ENCODE measurements at regions not wholly inside any gene's neighbourhood (a gene's known extent, or its start where the extent isn't known, plus 50 kb on each side); places are given as distances from the start of the nearest gene placed in this dataset.

DNA sequence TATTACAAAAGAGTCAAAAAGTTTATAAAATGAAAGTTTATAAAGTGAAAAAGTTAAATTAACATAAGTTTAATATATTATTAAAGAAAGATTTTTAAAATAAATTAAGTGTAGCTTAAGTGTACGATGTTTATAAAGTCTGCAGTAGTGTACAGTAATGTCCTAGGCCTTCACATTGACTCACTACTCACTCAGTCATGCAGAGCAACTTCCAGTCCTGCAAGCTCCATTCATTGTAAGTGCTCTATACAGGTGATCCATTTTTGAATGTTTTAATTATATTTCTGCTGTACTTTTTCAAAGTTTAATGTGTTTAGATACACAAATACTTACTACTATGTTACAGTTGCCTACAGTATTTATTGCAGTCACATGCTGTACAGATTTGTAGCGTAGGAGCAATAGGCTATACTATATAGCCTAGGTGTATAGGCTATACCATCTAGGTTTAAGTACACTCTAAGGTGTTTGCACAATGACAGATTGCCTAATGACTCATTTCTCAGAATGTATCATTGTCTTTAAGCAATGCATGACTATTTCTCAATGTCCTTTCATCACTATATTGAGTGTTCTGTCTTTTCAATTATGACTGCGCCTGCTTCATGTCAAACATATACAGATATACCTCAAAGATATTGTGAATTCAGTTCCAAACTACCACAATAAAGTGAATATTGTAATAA lies 1110.3 kb upstream of the MAP3K7 start:
- DNase-seq (ENCODE audit: low read depth) = no peak

GRCh38 chr6:91695221-91695620 lies 1108.3 kb upstream of the MAP3K7 start:
- no peak for DNase-seq (ENCODE audit: low read depth)

DNA sequence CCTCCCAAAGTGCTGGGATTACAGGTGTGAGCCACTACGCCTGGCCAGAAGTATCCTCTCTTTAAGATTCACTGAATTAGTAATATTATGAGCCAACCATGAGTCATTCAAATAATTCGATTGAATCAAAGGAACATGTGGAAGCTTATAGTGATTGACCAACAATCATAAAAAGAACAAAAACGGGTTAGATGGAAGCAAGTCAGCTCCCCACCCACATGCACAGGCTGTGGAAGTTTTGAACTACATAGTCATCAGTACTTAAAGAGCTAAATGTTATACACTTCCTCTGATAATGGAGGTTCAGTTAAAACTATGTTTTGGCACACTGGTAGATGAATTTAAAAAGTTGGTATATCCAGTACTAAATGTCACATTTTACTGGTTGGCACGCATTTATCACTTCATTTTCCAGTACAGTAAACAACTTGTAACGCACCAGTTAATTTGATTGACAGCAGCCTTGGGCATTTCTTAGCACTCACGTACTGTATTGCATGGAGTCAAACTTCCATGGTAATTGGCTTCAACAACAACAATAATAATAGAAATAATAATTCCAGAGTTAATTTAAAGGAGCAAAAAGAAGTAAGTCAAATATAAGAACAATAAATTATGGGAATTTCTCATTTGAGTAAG lies 1107.3 kb upstream of the MAP3K7 start:
- no peak for DNase-seq (ENCODE audit: low read depth)

GRCh38 chr6:91691449-91691848 lies 1104.6 kb upstream of the MAP3K7 start:
- DNase-seq (ENCODE audit: low read depth) = no peak

DNA sequence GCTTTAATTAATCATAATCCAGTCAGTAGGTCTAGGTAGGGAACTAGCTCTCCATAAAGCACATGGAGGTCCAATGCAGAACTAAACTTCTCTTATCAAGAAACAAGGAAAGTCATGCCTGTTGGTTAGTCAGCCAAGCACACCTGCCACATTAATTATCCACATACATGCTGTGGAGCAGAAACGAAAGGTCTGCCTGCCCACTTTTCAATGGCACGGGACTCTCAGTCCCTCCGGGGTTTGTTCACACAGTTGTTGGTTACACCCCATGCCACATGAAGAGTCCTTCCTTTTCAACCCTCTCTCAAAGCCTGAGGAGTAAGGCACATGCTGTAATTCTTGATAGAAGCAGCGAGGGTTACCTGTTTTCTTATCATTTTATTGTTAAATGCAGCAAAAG lies 1096.4 kb upstream of the MAP3K7 start:
- DNase-seq (ENCODE audit: low read depth) = no peak

DNA sequence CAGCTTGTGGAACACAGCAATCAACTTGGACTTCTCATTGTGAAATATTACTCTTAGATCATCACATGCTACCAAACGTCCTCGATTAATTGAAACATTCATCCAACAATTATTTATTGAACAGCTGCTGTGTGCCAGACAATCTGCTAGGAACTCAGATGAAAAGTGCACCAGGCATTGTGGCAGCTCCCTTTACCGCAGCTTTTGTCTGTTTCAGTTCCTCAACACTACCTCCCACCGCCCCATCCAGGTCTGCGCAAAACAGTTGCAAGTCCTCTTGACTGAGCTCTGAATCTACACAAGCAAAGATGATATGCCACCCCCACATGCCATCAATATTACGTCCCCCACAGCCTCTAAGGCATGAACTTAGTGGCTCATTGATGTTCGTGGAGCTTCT lies 1094.4 kb upstream of the MAP3K7 start:
- DNase-seq (ENCODE audit: low read depth) = no peak

DNA sequence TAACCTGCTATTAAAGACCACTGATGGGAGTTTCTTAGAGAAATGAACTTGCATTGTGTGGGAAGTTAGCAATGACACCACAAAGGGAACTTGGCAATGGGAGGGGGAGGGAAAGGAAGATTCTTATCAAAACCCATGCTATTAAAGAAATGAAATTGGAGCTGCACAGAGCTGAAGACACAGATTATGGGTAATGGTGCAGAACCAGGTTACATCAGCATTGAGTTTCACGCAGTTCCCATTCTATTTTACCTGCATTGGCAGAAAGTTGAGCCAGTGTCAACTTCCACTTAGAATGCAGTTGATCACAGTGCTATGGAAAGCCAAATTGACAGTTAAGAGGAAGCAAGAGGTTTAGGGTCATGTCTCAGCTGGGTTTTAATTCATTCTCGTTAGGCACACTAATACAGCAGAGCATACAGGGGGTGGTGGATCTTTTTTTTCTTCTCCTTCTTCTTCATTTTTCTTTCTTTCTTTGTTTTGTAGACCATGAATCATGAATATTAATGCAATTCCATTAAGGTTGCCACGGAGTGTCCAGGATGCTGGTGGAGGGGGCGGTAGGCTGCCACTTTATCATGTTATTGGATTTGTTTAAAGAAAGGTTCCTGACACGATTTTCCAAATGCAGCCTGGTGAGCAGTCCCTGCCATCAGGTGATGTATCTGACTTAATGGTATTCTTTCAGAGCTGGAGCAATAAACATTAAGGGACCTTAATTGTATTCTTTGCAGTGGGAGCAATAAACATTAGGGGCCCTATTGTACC lies 1092.0 kb upstream of the MAP3K7 start:
- no peak for DNase-seq (ENCODE audit: low read depth)

DNA sequence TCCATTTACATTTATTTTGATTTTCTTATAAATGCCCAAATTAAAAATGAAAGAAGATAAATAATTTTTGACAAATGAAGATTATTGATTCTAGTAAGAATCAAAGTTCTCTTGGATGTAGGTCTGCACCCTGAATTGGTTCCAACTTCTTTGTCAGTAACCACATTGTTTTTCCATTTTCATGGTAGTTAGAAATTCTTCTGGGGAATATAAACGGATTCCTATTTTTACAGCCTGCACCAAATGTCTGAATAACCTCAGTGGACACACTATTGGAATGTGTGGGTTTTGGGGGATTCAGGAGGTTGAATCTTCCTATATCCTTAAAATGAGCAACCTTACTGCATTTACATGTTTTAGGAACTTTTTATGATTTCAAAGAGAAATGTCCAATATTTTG lies 1085.3 kb upstream of the MAP3K7 start:
- DNase-seq (ENCODE audit: low read depth) = no peak

DNA sequence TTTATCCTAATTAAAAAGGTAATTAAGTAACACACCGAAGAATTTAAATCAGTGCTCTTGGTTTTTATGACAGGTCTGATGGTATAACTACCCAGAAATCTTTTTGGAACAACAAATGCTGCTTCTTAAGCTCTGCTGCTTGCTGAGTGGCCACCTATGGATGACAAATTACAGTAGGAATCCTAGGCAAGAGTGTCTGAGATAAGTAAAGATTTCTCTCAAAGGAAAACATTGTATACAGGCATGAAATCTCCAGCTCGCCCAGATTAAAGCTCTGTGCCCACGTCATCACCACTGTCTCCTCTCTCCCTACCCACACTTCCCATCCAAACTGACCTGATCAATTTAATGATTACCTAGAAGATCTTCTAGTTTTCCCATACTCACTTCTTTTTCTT lies 1083.0 kb upstream of the MAP3K7 start:
- DNase-seq (ENCODE audit: low read depth) = no peak

DNA sequence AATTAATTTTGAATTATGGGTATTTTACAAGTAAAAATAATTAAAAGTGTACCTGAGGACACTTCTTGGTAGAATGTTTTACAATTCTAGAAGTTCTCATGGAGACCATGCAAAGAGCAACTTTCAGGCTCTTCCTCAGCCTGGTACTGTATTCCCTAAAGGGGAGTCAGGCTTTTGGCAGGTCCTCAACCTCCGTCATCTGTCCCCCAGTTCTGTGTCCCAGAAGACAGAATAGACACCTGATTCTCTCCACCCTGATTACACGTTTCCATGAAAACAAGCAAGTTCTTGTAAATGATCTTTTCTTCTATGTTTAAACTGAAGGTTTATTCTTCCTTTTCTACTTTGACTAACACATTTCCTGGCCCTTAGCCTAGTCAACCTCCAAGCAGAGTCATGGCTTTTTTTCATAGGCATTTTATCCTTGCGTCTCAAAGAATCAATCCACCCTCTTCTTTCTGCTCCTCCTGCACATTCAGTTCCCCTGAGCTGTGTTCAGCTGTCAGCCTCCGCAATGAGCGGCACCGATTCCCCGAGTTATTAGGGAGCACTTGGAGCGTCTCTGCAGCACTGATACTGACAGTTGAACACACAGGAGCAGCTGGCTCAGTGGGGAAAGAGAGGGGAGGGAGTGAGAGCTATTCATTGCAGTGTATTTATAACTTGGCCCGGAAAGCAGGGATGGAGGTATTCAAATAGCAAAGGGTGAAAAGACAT lies 1082.4 kb upstream of the MAP3K7 start:
- no peak for DNase-seq (ENCODE audit: low read depth)

DNA sequence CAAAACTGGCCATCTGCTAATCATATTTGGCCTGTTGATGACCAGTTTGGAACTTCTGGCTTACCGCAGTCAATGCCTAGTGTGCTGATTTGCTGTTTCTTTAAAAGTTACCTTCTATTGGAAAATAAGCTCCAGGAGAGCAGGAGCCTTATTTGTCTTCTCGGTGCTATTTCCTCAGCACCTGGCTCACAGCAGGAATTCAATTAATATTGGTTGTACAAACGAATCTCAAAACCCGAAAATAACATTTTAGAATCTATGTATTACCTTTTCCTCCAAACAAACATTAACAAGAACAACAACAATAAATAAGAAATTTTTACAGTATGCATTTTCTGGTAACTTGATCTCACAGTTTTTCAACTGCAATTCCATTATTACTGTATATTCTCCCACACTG lies 1080.7 kb upstream of the MAP3K7 start:
- DNase-seq (ENCODE audit: low read depth) = no peak

DNA sequence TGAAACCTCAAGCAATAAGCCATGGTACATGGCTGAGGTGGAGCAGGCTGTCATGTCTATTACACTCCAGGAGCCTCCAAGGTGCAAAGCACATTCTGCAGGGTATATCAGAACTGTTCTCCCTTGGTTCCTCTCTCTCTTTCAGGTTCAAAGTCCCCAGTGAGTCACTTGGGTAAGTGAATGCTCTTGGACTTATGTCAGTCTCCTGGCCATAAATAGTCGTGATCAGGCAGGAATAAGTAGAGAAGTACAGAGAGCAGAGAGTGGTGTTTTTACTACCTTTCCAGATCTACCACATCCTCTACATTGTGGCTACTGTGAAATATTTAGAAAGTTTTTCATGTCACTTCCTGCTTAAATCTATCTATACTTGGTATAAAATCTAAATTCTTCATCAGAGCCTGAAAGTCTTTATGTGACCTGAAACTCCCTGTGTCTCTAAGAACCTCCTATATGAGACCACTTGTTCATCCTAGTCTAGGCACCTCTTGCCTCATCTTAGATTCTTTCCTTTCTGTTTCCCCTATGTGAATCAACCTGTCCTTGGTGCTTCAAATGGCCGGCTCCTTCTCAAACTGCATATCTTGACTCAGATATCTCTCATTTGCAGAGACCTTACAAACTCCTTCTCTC lies 1077.6 kb upstream of the MAP3K7 start:
- no peak for DNase-seq (ENCODE audit: low read depth)

GRCh38 chr6:91660893-91661292 lies 1074.0 kb upstream of the MAP3K7 start:
- DNase-seq (ENCODE audit: low read depth) = no peak

- DNase-seq (ENCODE audit: low read depth) = no peak
Measured at GRCh38 chr6:91659891-91660290, 1073.0 kb upstream of the MAP3K7 start.

DNA sequence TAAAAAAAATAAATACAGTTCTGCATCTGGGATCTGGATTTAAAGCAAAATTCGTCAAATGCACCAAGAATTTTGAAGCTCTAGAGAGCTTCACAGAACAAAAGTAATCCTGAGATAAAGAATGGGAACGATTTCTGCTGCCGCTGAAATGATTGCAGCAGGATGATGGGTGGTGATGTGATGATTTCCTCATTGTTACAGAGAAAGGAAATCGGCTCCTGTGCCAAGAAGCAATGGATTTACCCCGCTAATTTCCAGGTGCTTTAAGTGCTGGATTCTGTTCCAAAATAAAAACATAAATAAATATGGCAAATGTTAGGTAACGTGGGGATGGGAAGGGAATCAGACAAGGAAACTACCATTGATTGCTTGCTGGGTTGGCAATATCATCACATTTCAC lies 1067.9 kb upstream of the MAP3K7 start:
- DNase-seq (ENCODE audit: low read depth) = no peak

GRCh38 chr6:91654357-91654756 lies 1067.5 kb upstream of the MAP3K7 start:
- DNase-seq (ENCODE audit: low read depth) = no peak

GRCh38 chr6:91653895-91654294 lies 1067.0 kb upstream of the MAP3K7 start:
- DNase-seq (ENCODE audit: low read depth) = no peak

DNA sequence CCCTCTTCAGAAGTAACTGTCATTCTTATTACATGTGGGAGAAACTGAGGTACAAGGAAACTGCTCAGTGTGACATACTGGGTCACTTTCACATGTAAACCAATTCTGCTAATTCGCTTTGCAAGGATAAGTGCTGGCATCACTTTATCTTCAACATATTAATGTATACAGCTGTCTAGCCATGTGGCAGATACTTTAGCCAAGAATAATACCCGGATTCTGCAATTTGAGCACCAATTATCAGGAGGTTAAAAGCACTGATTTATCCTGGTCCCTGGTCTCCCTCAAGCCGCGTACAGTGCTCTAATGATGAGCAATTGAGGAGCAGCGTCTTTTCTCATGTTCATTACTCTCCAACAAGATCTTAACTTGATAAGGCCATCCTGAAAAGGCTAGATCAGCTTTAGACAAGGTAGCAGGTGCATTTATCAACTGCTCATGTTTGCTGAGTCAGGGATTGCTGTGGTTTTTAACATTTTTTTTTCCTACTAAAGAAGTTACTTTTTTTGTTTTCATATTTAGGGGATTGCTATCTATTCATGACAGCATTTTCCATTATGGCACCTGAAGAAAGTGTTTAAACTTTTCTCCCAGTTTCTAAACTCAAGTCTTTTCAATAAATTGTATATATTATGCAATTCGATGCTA lies 1066.3 kb upstream of the MAP3K7 start:
- no peak for DNase-seq (ENCODE audit: low read depth)

- no peak for DNase-seq (ENCODE audit: low read depth)
Measured at GRCh38 chr6:91646649-91647048, 1059.8 kb upstream of the MAP3K7 start.

DNA sequence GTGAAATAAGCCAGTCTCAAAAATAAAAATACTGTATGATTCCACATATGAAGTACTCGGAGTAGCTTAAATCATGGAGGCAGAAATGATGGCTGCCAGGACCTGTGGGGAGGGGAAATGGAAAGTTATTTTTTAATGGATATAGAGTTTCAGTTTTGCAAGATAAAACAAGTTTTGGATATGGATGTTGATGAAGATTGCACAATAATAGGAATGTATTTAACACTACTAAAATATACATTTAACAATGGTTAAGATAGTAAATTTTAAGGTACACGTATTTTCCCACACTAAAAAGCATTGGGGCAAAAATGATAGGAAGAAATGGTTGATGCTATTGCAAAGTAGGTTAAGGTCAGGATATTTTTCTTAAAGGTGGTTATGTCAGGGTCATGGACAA lies 1058.9 kb upstream of the MAP3K7 start:
- DNase-seq (ENCODE audit: low read depth) = no peak

DNA sequence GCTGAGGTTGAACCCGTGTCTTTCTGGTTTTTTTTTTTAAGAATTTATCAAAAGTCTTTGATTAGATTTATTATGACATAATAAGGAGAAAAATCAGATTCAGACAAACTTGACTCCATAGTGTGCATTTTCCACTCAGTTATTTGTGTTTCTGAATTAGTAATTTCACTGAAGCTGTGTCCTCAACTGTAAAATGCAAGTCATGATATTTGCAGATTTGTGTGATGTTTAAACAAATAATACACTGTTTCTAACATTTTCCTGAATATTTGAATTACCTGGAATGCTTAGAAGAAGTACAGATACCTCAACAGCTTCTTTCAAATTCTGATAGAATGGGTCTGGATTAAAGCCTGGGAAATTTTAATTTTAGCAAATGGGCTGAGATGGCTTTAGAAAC lies 1050.3 kb upstream of the MAP3K7 start:
- no peak for DNase-seq (ENCODE audit: low read depth)

DNA sequence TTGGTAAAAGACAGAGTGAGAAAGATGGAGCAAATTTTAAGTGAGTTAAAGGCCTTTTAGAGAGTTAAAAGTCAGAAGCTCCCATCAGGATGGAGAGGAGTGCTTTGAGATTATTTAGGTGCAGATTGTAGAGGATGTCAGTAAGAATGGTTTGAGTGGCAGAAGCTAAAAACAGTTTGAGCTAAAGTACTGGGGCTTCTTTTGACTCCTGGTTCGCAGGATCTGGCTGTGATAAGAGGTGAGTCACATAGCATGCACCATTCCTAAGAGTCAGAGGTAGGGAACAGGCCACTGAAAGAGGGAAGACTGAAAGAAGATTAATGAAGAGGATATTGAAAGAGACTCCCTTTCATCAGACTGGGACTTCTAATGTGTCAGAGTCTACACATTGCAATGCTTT lies 1047.9 kb upstream of the MAP3K7 start:
- no peak for DNase-seq (ENCODE audit: low read depth)
